PC-3 (cell line): ENCODE measurements at regions not wholly inside any gene's neighbourhood (a gene's known extent, or its start where the extent isn't known, plus 50 kb on each side); places are given as distances from the start of the nearest gene placed in this dataset.
"Not testable (repeated sequence)": the region's sequence is repeated elsewhere in the genome, so short reads cannot be mapped to it uniquely, and the experiment has no call there.

Experiments used
- CTCF ChIP-seq: fragments of 300-600 bp; sonication (generic); conservative IDR thresholded peaks from 2 replicates; pipeline ENCODE4 v1.5.1; 2017; ENCODE audit warnings: antibody characterized with exemption, low read depth, mild to moderate bottlenecking, low read length
- EZH2 ChIP-seq: fragments of 300-600 bp; sonication (generic); IDR thresholded peaks from one replicate; pipeline ENCODE4 v1.6.1; 2017; ENCODE audit warnings: antibody characterized with exemption, mild to moderate bottlenecking, low read length; ENCODE audit not compliant: unreplicated experiment

GRCh38 chr9:67468326-67468725, 390.4 kb upstream of the ANKRD20A1 start:
- not testable (repeated sequence) for TF ChIP-seq CTCF, EZH2
